ENCODE measurements at regions not wholly inside any gene's neighbourhood (a gene's known extent, or its start where the extent isn't known, plus 50 kb on each side); places are given as distances from the start of the nearest gene placed in this dataset.

DNA sequence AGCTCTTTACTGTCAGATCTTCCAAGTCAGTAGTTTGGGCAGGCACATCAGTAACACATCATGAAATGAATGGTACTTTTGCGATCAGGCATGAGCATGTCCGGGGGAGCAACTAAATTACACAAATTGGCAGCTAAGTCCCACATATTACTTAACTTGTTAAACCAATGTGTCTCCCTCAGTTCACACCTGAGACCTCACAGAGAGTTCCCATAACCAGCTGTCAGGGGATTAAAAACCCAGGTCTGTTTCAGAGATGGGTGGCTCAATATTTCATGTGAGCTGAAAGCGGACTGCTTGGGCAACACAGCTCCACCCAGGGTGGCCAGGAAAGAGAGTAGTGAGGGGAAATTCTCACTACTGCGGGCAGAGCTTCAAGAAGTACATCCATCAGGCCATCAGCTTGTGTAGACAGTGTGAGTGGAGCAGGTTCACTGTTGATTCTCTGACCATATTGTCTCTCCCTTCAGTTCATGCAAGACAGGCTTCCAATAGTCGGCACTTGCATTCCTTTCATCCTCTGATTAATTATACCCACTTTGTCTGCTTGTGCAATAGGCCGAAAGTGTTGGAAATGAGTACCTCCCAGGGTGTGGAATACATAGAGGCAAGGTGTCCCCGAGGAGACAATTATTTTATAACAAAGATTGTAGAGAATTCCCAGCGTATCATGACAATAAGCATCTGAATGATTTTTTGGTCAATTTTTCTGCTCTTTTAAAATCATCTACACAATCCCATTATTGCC, 139.9 kb downstream of the PTGER3 start:
- H3K4me3 ChIP-seq (ENCODE audit: low read length in 3 of 3), result no peak overlapping the region
- no peaks in the 10 kb centered on the region for H3K36me3 ChIP-seq (ENCODE audit: control insufficient read depth in 2 of 3, insufficient read depth in 3 of 3, low read length in 3 of 3)
- no peaks in the 10 kb centered on the region for H3K27me3 ChIP-seq (ENCODE audit: control insufficient read depth, insufficient read depth, low read length)
- intact Hi-C loops (cut with DNase I), result no loop called here
- no peak overlapping the region for H3K9ac ChIP-seq (ENCODE audit: low read length in 3 of 3)
- no peak overlapping the region for H3K27ac ChIP-seq (ENCODE audit: low read depth in 2 of 2, low read length in 2 of 2)
- H3K9me3 ChIP-seq (ENCODE audit: control insufficient read depth in 2 of 3, insufficient read depth in 1 of 3, low read length in 3 of 3), result no peaks in the 10 kb centered on the region
- DNase-seq, result no peak
- H3K4me1 ChIP-seq (ENCODE audit: control insufficient read depth in 2 of 3, insufficient read depth in 2 of 3, low read depth in 1 of 3, low read length in 3 of 3), result no peaks in the 10 kb centered on the region
- no peak for FAIRE-seq
- TF ChIP-seq, protein P1, sequence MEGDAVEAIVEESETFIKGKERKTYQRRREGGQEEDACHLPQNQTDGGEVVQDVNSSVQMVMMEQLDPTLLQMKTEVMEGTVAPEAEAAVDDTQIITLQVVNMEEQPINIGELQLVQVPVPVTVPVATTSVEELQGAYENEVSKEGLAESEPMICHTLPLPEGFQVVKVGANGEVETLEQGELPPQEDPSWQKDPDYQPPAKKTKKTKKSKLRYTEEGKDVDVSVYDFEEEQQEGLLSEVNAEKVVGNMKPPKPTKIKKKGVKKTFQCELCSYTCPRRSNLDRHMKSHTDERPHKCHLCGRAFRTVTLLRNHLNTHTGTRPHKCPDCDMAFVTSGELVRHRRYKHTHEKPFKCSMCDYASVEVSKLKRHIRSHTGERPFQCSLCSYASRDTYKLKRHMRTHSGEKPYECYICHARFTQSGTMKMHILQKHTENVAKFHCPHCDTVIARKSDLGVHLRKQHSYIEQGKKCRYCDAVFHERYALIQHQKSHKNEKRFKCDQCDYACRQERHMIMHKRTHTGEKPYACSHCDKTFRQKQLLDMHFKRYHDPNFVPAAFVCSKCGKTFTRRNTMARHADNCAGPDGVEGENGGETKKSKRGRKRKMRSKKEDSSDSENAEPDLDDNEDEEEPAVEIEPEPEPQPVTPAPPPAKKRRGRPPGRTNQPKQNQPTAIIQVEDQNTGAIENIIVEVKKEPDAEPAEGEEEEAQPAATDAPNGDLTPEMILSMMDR (IDR thresholded peaks at IDR 0.05; ENCODE audit: borderline replicate concordance, extremely low read depth, insufficient read depth), result no peak

DNA sequence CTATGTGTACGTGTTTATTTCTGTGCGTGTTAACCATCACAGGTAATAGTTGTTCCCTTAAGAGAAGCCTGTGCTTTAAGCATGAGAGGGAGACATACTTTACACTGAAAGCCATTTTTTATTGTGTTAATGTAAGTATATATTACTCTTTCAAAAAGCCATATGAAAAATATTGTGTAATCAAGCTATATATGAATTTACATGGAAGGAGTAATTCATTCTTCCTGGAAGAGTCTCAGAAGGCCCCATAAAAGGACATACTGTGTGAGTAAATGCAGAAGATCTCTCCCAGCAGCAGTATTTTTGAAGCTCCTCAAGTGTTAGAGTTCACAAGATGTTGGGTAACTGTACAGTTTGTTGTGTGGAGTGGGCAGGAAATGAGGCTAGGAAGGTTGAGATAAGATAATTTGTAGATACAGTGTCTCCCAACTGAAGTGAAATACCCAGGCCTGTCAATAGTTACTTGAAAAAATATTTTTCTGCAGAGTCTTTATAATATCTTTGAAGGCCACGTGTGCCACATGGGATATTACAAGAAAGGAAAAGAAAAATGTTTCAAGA, 138.3 kb downstream of the PTGER3 start:
- H3K9ac ChIP-seq (ENCODE audit: low read length in 3 of 3), result no peak overlapping the region
- no peak for DNase-seq
- H3K9me3 ChIP-seq (ENCODE audit: control insufficient read depth in 2 of 3, insufficient read depth in 1 of 3, low read length in 3 of 3), result no peaks in the 10 kb centered on the region
- H3K27ac ChIP-seq (ENCODE audit: low read depth in 2 of 2, low read length in 2 of 2), result no peak overlapping the region
- no peaks in the 10 kb centered on the region for H3K4me1 ChIP-seq (ENCODE audit: control insufficient read depth in 2 of 3, insufficient read depth in 2 of 3, low read depth in 1 of 3, low read length in 3 of 3)
- no peaks in the 10 kb centered on the region for H3K36me3 ChIP-seq (ENCODE audit: control insufficient read depth in 2 of 3, insufficient read depth in 3 of 3, low read length in 3 of 3)
- intact Hi-C loops (cut with DNase I), result no loop called here
- no peaks in the 10 kb centered on the region for H3K27me3 ChIP-seq (ENCODE audit: control insufficient read depth, insufficient read depth, low read length)
- TF ChIP-seq, protein P1 (IDR thresholded peaks at IDR 0.05; ENCODE audit: borderline replicate concordance, extremely low read depth, insufficient read depth), result no peak
- FAIRE-seq, result no peak
- no peak overlapping the region for H3K4me3 ChIP-seq (ENCODE audit: low read length in 3 of 3)

DNA sequence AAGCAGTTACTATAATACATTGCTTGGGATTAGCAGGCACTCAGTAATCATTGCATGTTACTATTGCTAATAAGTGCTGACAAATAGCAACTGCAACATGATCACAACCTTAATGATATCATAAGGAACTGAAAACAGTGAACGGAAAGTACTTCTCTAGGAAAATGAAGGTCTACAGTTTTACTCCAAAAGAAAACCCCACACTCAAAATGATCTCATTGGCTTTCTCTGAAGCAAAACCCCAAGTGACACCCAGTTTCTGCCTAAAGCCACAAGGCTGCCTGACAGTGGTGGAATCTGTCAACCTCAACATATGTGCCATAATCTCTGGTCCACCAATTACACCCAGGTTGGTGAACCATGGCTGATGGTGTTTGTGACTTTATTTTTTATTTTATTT, 137.6 kb downstream of the PTGER3 start:
- FAIRE-seq (no peak), DNase-seq (no peak)
- Histone ChIP-seq H3K9me3 (ENCODE audit: control insufficient read depth in 2 of 3, insufficient read depth in 1 of 3, low read length in 3 of 3) (no peaks in the 10 kb centered on the region), H3K9ac (ENCODE audit: low read length in 3 of 3) (no peak overlapping the region), H3K36me3 (ENCODE audit: control insufficient read depth in 2 of 3, insufficient read depth in 3 of 3, low read length in 3 of 3) (no peaks in the 10 kb centered on the region), H3K4me3 (ENCODE audit: low read length in 3 of 3) (no peak overlapping the region), H3K27me3 (ENCODE audit: control insufficient read depth, insufficient read depth, low read length) (no peaks in the 10 kb centered on the region), H3K4me1 (ENCODE audit: control insufficient read depth in 2 of 3, insufficient read depth in 2 of 3, low read depth in 1 of 3, low read length in 3 of 3) (no peaks in the 10 kb centered on the region), H3K27ac (ENCODE audit: low read depth in 2 of 2, low read length in 2 of 2) (no peak overlapping the region)
- intact Hi-C loops (cut with DNase I), result no loop called here
- TF ChIP-seq, protein P1 (IDR thresholded peaks at IDR 0.05; ENCODE audit: borderline replicate concordance, extremely low read depth, insufficient read depth), result no peak

All from kidney (tissue), 13 donors.